GM19438 (cell line): ENCODE measurements at regions not wholly inside any gene's neighbourhood (a gene's known extent, or its start where the extent isn't known, plus 50 kb on each side); places are given as distances from the start of the nearest gene placed in this dataset.
"Not testable (repeated sequence)": the region's sequence is repeated elsewhere in the genome, so short reads cannot be mapped to it uniquely, and the experiment has no call there.

Source experiments
- ATAC-seq: cut with Tn5 transposase; IDR thresholded peaks from one replicate; pipeline ENCODE4 v1.9.1; 2021; ENCODE audit warnings: low read depth; ENCODE audit not compliant: unreplicated experiment

GRCh38 chr4:62595265-62595664, 1395.1 kb downstream of the ADGRL3 start:
- not testable (repeated sequence) for ATAC-seq

- no peak for ATAC-seq
Observed at GRCh38 chr4:62591756-62592155, 1391.6 kb downstream of the ADGRL3 start.

GRCh38 chr4:62588671-62589070, 1388.5 kb downstream of the ADGRL3 start:
- no peak for ATAC-seq

- no peak for ATAC-seq
Observed at GRCh38 chr4:62571494-62571893, 1371.4 kb downstream of the ADGRL3 start.

GRCh38 chr4:62560858-62561257, 1360.7 kb downstream of the ADGRL3 start:
- ATAC-seq, result no peak

- no peak for ATAC-seq
Observed at GRCh38 chr4:62550121-62550520, 1350.0 kb downstream of the ADGRL3 start.

- no peak for ATAC-seq
Observed at GRCh38 chr4:62549601-62550000, 1349.5 kb downstream of the ADGRL3 start.

GRCh38 chr4:62548765-62549164, 1348.6 kb downstream of the ADGRL3 start:
- no peak for ATAC-seq

GRCh38 chr4:62548108-62548524, 1348.0 kb downstream of the ADGRL3 start:
- ATAC-seq, result no peak

- ATAC-seq, result no peak
Observed at GRCh38 chr4:62544428-62544827, 1344.3 kb downstream of the ADGRL3 start.

- ATAC-seq, result no peak
Observed at GRCh38 chr4:62543002-62543401, 1342.9 kb downstream of the ADGRL3 start.

- ATAC-seq, result no peak
Observed at GRCh38 chr4:62533573-62533972, 1333.4 kb downstream of the ADGRL3 start.

- ATAC-seq, result no peak
Observed at GRCh38 chr4:62531731-62532130, 1331.6 kb downstream of the ADGRL3 start.

- ATAC-seq, result no peak
Observed at GRCh38 chr4:62531264-62531663, 1331.1 kb downstream of the ADGRL3 start.

GRCh38 chr4:62528874-62529273, 1328.7 kb downstream of the ADGRL3 start:
- ATAC-seq, result no peak

- ATAC-seq, result no peak
Observed at GRCh38 chr4:62526671-62527070, 1326.5 kb downstream of the ADGRL3 start.

- ATAC-seq, result no peak
Observed at GRCh38 chr4:62523256-62523655, 1323.1 kb downstream of the ADGRL3 start.

- no peak for ATAC-seq
Observed at GRCh38 chr4:62522273-62522672, 1322.1 kb downstream of the ADGRL3 start.

- ATAC-seq, result no peak
Observed at GRCh38 chr4:62517716-62518115, 1317.6 kb downstream of the ADGRL3 start.

GRCh38 chr4:62513306-62513705, 1313.2 kb downstream of the ADGRL3 start:
- ATAC-seq, result no peak

- ATAC-seq, result no peak
Observed at GRCh38 chr4:62512271-62512670, 1312.1 kb downstream of the ADGRL3 start.

- ATAC-seq, result no peak
Observed at GRCh38 chr4:62510228-62510627, 1310.1 kb downstream of the ADGRL3 start.

- ATAC-seq, result no peak
Observed at GRCh38 chr4:62500296-62500695, 1300.2 kb downstream of the ADGRL3 start.
